Ovary (tissue), 3 donors: ENCODE measurements at regions not wholly inside any gene's neighbourhood (a gene's known extent, or its start where the extent isn't known, plus 50 kb on each side); places are given as distances from the start of the nearest gene placed in this dataset.
"Not testable (repeated sequence)": the region's sequence is repeated elsewhere in the genome, so short reads cannot be mapped to it uniquely, and the experiment has no call there.

ENCODE experiments used
- POLR2A ChIP-seq: fragments of 450-650 bp; IDR thresholded peaks from one replicate; pipeline ENCODE4 v1.6.1; 2017; ENCODE audit warnings: antibody characterized with exemption, mild to moderate bottlenecking, moderate library complexity
- TF ChIP-seq, protein P1 (sequence below), 3 donors: fragments of 450-650 bp in 2 of 3; fragments of 200-600 bp in 1 of 3; IDR thresholded peaks; one replicate each; pipeline versions ENCODE4 v1.5.1 to v1.8.0; 2016 to 2022; ENCODE audit warnings: antibody characterized with exemption in 3 of 3, mild to moderate bottlenecking in 1 of 3
- donor health status: DM: no; HTN: no; CAD: no.

DNA sequence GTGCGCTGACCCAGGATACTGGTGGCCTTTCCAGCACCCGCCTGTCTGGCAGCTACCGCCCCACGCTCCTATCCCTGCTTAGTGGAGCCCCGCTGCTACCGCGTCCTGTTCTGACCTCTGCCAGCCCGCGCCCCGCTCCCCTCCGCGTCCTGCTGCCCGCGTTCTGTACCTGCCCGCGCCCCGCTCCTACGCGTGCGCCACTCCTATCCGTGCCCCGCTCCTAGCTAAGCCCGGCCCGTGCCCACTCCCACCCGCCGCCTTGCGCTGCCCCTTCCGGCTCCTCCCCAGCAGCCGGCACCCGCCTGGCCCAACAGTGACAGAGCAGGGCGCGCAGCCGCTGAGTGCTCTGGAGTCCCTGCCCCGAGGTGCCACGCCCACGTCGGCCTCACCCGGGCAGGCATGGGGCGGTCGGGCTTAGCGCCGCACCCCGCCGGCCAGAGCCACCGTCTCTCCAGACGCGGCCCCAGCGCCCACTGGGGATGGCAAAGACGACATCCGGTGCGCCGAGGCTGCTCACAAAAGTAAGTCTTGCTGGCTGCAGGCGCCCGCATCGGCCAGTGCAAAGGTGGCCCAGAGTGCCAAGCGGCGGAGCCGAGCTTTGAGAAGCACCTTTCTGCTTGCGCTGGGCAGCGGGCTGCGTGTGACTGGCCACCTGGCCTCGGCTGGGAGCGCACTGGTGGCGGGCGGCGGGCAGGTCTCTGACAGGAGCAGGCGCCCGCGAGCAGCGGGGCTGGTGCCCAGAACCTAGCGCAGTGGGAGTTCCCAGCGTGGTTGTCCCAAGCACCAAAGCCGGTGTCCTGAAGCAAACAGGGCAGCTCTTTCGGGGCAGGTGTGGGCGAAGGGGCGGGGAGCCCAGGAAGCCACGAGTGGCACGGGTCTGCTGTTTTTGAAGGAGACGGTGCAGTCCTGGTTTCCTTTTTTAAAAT lies 56.5 kb downstream of the PROP1 start:
- TF ChIP-seq, protein P1, sequence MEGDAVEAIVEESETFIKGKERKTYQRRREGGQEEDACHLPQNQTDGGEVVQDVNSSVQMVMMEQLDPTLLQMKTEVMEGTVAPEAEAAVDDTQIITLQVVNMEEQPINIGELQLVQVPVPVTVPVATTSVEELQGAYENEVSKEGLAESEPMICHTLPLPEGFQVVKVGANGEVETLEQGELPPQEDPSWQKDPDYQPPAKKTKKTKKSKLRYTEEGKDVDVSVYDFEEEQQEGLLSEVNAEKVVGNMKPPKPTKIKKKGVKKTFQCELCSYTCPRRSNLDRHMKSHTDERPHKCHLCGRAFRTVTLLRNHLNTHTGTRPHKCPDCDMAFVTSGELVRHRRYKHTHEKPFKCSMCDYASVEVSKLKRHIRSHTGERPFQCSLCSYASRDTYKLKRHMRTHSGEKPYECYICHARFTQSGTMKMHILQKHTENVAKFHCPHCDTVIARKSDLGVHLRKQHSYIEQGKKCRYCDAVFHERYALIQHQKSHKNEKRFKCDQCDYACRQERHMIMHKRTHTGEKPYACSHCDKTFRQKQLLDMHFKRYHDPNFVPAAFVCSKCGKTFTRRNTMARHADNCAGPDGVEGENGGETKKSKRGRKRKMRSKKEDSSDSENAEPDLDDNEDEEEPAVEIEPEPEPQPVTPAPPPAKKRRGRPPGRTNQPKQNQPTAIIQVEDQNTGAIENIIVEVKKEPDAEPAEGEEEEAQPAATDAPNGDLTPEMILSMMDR (IDR thresholded peaks at IDR 0.05), result not testable (repeated sequence)
- not testable (repeated sequence) for TF ChIP-seq POLR2A
